GM18868 (cell line): ENCODE measurements at regions not wholly inside any gene's neighbourhood (a gene's known extent, or its start where the extent isn't known, plus 50 kb on each side); places are given as distances from the start of the nearest gene placed in this dataset.

Experiments
- ATAC-seq: cut with Tn5 transposase; IDR thresholded peaks from one replicate; pipeline ENCODE4 v1.9.1; 2021; ENCODE audit warnings: mild to moderate bottlenecking, moderate library complexity; ENCODE audit not compliant: unreplicated experiment

DNA sequence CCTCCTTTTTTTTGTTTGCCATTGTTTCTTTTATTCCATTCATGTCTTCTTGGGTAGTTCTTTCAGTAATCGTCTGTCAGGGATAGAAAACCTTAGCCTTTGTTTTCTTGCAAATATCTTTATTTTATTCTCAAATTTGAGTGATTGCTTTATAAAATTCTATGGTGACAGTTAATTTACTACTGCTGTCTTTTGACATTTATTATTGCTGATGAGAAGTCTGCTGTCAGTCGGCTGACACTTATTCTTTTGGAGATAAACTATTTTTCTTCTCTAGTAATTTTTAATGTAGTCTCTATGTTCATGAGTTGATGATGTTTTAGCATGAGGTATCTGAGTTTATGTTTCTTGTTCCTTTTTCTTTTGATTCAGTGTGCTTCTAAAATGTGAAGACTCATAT lies 983.8 kb downstream of the TTLL7 start:
- no peak for ATAC-seq

GRCh38 chr1:83012950-83013349 lies 986.0 kb downstream of the TTLL7 start:
- no peak for ATAC-seq

DNA sequence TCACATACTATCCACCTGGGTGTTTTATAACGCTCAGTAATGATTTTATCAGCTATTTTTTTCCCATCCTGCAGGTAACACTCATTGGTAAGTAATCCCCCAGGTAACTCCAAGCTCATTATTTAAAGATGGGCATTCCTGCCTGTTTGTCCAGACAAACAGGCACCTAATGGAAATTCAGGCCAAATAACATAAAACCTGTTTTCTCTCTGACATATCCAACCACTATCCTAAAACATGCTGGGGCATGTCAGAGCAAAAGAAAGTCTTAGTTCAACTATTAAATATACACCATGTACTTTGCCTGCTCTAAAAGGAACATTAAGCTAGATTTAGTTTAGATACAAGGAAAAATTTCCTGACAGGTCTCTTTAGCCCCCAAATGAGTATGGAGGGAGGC lies 987.7 kb downstream of the TTLL7 start:
- no peak for ATAC-seq

DNA sequence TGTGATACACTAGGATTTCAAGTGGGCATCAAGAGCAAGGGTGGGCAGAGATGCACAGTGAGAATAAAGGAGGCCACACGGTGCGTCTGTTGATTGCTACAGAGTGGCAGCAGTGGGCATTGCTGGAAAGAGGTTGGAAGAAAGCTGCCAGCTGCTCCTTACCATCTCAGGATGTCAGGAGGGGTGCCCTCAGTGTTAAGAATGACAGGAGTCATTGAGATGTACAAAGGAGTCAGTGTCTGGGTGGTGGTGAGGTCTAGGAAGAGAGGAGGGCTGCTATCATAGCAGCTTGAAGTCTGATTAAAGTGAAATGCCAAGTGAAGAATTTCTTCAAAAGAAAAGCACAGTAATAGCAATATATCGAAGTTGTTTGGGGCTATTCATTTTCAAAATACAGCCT lies 992.7 kb downstream of the TTLL7 start:
- no peak for ATAC-seq

- no peak for ATAC-seq
Measured at GRCh38 chr1:83000286-83000685, 998.6 kb downstream of the TTLL7 start.

- no peak for ATAC-seq
Measured at GRCh38 chr1:82995951-82996350, 1003.0 kb downstream of the TTLL7 start.

GRCh38 chr1:82994616-82995263 lies 1004.2 kb downstream of the TTLL7 start:
- ATAC-seq = no peak

- ATAC-seq = no peak
Measured at GRCh38 chr1:82991569-82991968, 1007.4 kb downstream of the TTLL7 start.

DNA sequence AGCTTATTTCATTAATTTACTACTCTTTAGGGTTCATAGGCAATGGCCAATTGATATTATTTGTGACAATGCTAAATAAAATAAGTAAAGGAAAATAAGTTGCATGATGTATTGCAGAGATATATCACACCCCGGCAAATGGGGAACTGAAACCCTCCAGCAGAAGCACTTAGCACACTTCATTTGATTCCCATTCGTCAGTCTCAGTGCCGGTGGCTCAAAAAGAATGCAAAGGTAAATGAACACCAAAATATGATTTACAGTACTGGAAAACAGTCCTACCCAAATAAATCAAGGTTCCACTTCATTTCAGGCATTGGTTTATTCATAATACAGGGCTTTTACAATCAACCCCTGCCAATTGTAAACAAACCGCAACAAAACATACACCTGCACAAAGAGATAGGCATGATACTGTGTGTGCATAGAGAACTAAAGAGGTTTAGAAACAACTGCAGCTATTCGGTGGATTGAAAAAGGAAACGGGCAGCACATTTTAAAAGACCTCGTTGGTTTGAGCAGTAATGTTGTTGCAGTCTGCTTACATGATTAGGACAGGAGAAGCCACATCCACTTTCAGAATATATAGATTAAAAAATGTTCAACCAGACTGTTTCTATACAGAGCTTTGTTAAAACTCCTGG lies 1019.2 kb downstream of the TTLL7 start:
- peak; percentile 98 for ATAC-seq

- no peak for ATAC-seq
Measured at GRCh38 chr1:82978461-82979324, 1020.2 kb downstream of the TTLL7 start.

DNA sequence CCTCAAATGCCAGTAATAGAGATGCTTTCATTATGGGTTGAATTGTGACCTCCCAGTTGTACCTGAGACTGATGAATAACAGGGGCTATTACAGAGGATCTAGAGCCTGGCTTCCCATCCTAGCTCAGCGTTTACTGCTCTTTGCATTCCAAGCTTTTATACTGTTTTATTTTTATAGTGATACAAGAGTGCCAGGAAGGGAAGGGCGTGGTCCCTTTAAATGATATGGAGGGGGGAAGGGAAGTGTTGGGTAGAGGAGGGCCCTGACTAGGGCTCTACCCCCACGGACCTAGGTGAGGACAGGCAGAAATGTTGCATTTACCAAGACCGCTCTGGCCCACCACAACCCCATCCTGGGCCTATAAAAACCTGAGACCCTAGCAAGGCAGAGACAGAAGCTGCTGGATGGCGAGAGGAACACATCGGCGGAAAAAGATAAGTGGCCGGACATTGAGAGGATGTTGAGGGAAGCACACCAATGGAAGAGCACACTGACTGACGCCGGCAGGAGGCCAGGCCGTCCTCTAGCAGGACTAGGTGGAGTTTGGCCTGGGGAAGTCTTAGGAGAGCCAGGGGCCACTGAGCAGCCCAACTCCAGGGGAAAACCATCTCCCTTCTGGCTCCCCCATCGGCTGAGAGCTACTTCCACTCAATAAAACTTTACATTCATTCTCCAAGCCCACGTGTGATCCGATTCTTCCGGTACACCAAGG lies 1025.9 kb downstream of the TTLL7 start:
- no peak for ATAC-seq

DNA sequence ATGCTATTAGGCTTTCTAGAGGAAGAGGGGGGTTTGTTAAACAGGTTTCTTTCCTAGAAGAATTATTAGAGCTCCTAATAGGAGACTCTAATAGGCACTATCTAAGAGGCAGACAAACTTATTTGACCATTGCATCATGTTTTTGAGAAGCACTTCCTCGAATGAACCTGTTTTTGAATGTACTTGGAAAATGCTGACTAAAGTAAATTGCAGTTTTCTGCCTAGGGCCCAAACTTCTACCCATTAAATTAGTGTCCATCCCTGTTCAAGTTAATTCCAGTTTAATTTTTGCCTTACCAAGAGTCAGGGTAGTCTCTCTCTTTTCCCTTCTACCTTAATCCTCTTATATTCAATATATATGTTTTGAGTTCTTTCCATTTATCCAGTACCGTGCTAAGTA lies 1029.6 kb downstream of the TTLL7 start:
- no peak for ATAC-seq

DNA sequence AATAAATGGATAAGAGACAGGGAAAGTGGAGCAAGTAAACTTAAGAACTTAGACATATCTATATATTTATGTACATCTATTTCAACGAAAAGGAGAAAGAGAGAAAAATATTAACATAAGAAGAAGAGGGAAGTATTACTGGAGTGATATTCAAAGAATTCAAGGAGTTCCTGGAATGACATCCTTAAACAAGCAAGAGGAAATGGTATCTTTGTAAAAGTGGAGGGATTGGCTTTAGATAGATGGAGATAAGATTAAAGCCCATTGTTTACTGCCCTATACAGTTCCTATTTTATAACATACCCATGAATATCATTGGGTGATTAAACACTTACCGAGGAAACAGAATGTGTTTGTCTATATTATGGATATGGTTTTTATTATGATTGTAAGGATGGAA lies 1036.3 kb downstream of the TTLL7 start:
- no peak for ATAC-seq

DNA sequence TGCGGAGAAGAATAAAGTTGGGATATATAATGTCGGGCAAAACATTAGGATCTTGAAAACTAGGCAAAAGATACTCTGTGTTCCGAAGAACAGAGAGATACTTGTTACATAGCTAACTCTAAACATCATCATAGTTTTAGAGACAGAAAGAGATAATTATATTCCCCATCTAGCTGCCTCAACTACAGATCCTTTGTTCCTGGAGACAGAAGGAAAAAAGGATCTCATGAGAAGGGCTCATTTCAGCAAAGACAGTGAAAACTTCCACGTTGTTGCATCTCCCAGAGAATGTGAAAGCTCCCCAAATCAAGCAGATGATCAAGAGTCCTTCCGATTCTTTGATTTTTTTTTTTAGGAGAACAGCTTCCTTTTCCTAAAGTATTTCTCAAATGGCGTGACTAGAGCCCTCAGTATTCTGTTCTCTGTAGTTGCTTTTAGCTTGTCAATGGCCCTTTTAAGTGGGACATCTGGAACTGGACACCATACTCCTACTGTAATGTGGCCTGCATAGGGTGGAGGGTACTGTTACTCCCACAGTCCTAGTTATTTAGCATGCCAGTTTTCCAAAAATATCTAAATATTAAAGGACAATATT lies 1048.2 kb downstream of the TTLL7 start:
- ATAC-seq = no peak

GRCh38 chr1:82948386-82948785 lies 1050.5 kb downstream of the TTLL7 start:
- no peak for ATAC-seq

DNA sequence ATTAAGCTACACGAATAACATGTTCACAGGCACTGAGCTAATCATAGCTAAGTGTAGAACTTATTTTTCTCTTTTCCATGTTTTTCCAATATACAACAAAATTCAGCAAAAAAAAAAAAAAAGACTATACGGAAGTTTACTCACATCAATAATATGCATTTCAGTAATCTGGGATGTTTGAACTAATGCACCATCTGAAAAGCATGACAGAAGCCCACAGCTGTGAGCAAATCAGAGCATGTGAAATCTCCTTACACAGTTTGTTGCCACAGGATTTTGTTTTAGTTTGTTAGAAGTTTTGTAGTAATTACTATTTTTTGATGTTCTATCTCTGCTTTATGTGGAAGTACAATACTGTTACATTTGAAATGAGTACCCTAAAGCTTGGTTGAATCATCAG lies 1051.7 kb downstream of the TTLL7 start:
- ATAC-seq = no peak

DNA sequence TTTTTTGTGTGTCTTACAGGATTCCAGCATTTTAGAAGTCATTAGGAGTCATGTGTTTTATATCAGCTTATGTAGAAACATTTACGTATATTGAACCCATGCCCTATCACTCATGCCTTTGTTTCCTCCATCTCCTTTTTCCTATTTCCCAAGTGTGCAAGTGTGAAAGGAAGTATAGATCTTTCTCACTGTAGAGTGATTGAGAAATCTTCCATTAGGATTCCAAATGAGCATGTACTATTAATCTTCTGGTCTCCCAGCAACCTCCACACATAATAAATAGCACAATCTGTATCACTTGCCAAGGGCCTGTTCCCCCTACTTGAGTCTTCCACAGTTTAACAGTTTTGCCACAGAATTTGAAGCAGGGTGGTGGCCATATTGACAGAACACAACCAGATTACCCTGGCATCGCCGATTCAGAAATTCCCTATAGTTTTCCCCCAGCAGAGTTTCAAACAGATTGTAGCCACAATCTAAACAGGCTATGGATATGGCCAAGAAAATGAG lies 1052.8 kb downstream of the TTLL7 start:
- ATAC-seq = no peak

DNA sequence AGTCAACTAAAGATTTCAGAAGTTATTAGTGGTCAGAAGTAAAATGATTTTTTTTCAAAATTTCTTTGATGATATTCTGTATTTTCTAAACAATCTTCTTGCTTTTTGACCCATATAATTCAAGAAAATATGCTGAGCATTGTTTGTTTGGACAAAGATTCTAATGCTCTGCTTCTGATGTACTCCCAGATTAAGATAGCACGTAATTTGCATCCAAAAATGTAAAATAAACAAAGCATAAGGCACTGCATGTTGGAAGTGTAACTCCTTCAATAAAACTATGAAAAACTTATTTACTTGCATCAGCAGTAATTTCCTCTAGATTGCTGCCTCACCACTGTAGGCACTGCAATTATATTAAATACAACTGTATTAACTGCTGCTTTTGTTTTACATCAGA lies 1054.1 kb downstream of the TTLL7 start:
- ATAC-seq = no peak

DNA sequence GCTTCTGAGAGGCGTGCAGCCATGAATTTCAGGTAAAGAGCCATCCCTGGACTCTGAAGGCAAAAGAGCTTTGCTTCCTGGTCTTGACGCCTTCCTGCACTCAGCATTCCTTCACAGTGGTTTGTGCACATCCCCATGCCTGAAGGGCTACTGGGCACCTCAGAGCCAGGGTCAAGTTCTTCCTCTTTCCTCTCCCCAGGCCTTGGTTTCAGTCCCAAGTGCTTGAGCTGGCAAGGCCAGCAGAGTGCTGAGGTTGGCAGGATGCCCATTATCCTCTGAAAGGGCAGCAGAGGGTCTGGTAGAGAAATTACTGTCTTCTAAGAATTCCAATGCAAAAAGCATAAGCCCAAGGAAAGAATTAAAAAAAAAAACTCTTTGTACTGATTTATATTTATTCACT lies 1064.9 kb downstream of the TTLL7 start:
- ATAC-seq = no peak

DNA sequence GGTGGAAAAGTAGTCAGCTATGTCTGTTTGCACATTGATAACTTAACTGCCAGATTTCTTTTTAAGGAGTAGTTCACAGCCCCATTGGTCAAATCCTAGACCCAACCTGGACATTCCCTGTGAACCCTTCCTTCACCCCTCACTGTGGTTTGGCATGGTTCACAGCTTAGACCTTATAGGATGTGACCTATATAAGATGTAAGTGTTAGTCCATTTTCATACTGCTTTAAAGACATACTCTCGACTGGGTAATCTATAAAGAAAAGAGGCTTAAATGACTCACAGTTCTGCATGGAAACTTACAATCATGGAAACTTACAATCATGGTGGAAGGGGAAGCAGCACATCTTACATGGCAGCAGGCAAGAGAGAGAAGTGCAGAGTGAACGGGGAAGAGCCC lies 1066.2 kb downstream of the TTLL7 start:
- no peak for ATAC-seq

DNA sequence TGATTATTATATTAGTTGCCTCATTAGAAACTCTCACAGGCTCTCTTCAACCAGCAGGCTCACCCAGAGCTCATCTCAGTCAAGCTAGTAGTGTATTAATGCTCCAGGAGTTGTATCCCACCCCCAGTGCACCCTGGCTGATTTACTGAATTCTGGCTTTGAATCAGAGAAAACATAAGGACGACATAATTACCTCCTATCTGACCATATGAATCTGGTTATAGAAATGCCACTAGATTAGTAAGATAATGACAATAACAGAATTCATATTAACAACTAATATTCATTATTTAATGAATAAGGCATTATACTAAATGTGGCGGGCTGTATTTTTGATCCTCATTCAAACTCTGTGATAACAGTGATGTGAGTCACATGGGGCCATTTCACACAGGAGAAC lies 1066.7 kb downstream of the TTLL7 start:
- ATAC-seq = no peak
